H9 (cell line): ENCODE measurements at regions not wholly inside any gene's neighbourhood (a gene's known extent, or its start where the extent isn't known, plus 50 kb on each side); places are given as distances from the start of the nearest gene placed in this dataset.

ENCODE experiments used
- DNase-seq: peaks from one replicate; pipeline ENCODE4 v3.0.0-alpha.2; 2017
- H2AFZ ChIP-seq: one replicate; pipeline ENCODE4 v1.6.1; 2013; ENCODE audit warnings: mild to moderate bottlenecking, low read length, control low read depth, moderate library complexity
- H2AK5ac ChIP-seq: 2 replicates; pipeline ENCODE4 v1.6.1; 2013; ENCODE audit warnings: low read length, control low read depth, mixed read lengths; ENCODE audit not compliant: insufficient read length
- H2BK120ac ChIP-seq: one replicate; pipeline ENCODE4 v1.6.1; 2013; ENCODE audit warnings: low read depth, mild to moderate bottlenecking, low read length, control low read depth, inconsistent platforms; ENCODE audit not compliant: poor library complexity, severe bottlenecking
- H2BK12ac ChIP-seq: 2 replicates; pipeline ENCODE4 v1.6.1; 2013; ENCODE audit warnings: low read length, control low read depth, mixed read lengths, low read depth; ENCODE audit not compliant: insufficient read length
- H2BK15ac ChIP-seq: 2 replicates; pipeline ENCODE4 v1.6.1; 2013; ENCODE audit warnings: low read depth, low read length, control low read depth
- H2BK20ac ChIP-seq: one replicate; pipeline ENCODE4 v1.6.1; 2013; ENCODE audit warnings: low read depth, mild to moderate bottlenecking, low read length, control low read depth, inconsistent platforms; ENCODE audit not compliant: poor library complexity, severe bottlenecking
- H2BK5ac ChIP-seq: 2 replicates; pipeline ENCODE4 v1.6.1; 2013; ENCODE audit warnings: low read length, control low read depth, mixed read lengths; ENCODE audit not compliant: insufficient read length
- H3K14ac ChIP-seq: 2 replicates; pipeline ENCODE4 v1.6.1; 2013; ENCODE audit warnings: low read length, control low read depth; ENCODE audit not compliant: insufficient read depth
- H3K18ac ChIP-seq: 2 replicates; pipeline ENCODE4 v1.6.1; 2013; ENCODE audit warnings: low read depth, mild to moderate bottlenecking, mixed read lengths, low read length, control low read depth; ENCODE audit not compliant: insufficient read length
- H3K23ac ChIP-seq: 2 replicates; pipeline ENCODE4 v1.6.1; 2013; ENCODE audit warnings: low read length, control low read depth, mixed read lengths, low read depth; ENCODE audit not compliant: insufficient read length
- H3K23me2 ChIP-seq: 2 replicates; pipeline ENCODE4 v1.6.1; 2013; ENCODE audit warnings: low read depth, mild to moderate bottlenecking, mixed read lengths, low read length, control low read depth; ENCODE audit not compliant: insufficient read length, poor library complexity, severe bottlenecking
- H3K27ac ChIP-seq: 2 replicates; pipeline ENCODE4 v1.5.1; 2013; ENCODE audit warnings: low read length, control low read depth, mixed read lengths, low read depth; ENCODE audit not compliant: insufficient read length
- H3K27me3 ChIP-seq: 2 replicates; pipeline ENCODE4 v1.6.1; 2013; ENCODE audit warnings: low read length, control low read depth, inconsistent platforms; ENCODE audit not compliant: insufficient read depth
- H3K4ac ChIP-seq: 2 replicates; pipeline ENCODE4 v1.6.1; 2013; ENCODE audit warnings: low read depth, mild to moderate bottlenecking, control low read depth, inconsistent platforms, low read length, moderate library complexity
- H3K4me1 ChIP-seq: 2 replicates; pipeline ENCODE4 v1.6.1; 2013; ENCODE audit warnings: low read length, control low read depth, inconsistent platforms; ENCODE audit not compliant: insufficient read depth
- H3K4me2 ChIP-seq: 2 replicates; pipeline ENCODE4 v1.6.1; 2013; ENCODE audit warnings: low read length, control low read depth, mixed read lengths; ENCODE audit not compliant: insufficient read length, insufficient read depth
- H3K56ac ChIP-seq: 2 replicates; pipeline ENCODE4 v1.6.1; 2013; ENCODE audit warnings: low read depth, mild to moderate bottlenecking, mixed read lengths, low read length, control low read depth; ENCODE audit not compliant: insufficient read length
- H3K79me1 ChIP-seq: 2 replicates; pipeline ENCODE4 v1.6.1; 2013; ENCODE audit warnings: low read depth, mild to moderate bottlenecking, moderate library complexity, low read length, control low read depth, inconsistent platforms; ENCODE audit not compliant: insufficient read depth, poor library complexity, severe bottlenecking
- H3K79me2 ChIP-seq: 2 replicates; pipeline ENCODE4 v1.6.1; 2013; ENCODE audit warnings: low read length, control low read depth, inconsistent platforms; ENCODE audit not compliant: insufficient read depth
- H3K9ac ChIP-seq: 2 replicates; pipeline ENCODE4 v1.6.1; 2013; ENCODE audit warnings: low read length, control low read depth, mixed read lengths; ENCODE audit not compliant: insufficient read length; ENCODE audit errors: extremely low read depth
- H3K9me3 ChIP-seq: one replicate; pipeline ENCODE4 v1.6.1; 2013; ENCODE audit warnings: low read depth, low read length, inconsistent platforms; ENCODE audit not compliant: control insufficient read depth
- H3T11ph ChIP-seq: one replicate; pipeline ENCODE4 v1.6.1; 2013; ENCODE audit warnings: mild to moderate bottlenecking, low read length, control low read depth, inconsistent platforms
- H4K20me1 ChIP-seq: one replicate; pipeline ENCODE4 v1.6.1; 2013; ENCODE audit not compliant: control insufficient read depth, insufficient read length, insufficient read depth
- H4K5ac ChIP-seq: 2 replicates; pipeline ENCODE4 v1.6.1; 2013; ENCODE audit warnings: low read depth, mild to moderate bottlenecking, mixed read lengths, low read length, control low read depth; ENCODE audit not compliant: insufficient read length
- H4K8ac ChIP-seq: replicated peaks from 2 replicates; pipeline ENCODE4 v1.6.1; 2013; ENCODE audit warnings: low read length, control low read depth, mixed read lengths, low read depth; ENCODE audit not compliant: insufficient read length
- H4K91ac ChIP-seq: 2 replicates; pipeline ENCODE4 v1.6.1; 2013; ENCODE audit warnings: low read depth, mild to moderate bottlenecking, moderate library complexity, mixed read lengths, low read length, control low read depth; ENCODE audit not compliant: insufficient read length
- H3K27ac Mint-ChIP-seq, 3 experiments: 2 replicates in 2 of 3; 3 replicates in 1 of 3; pipeline ENCODE4 v1.8.0; 2020 to 2021; ENCODE audit warnings: mixed read lengths in 3 of 3, mild to moderate bottlenecking in 1 of 3, moderate library complexity in 1 of 3
- H3K27me3 Mint-ChIP-seq: 2 replicates; pipeline ENCODE4 v1.8.0; 2021; ENCODE audit warnings: low read depth, mild to moderate bottlenecking, moderate library complexity, mixed read lengths
- H3K36me3 Mint-ChIP-seq, 3 experiments: 2 replicates in 2 of 3; 3 replicates in 1 of 3; pipeline ENCODE4 v1.8.0; 2020 to 2021; ENCODE audit warnings: low read depth in 3 of 3, mixed read lengths in 3 of 3; ENCODE audit not compliant: insufficient read depth in 1 of 3
- H3K4me1 Mint-ChIP-seq, 2 experiments: 2 replicates each; pipeline ENCODE4 v1.8.0; 2020; ENCODE audit warnings: mixed read lengths in 2 of 2
- H3K4me3 Mint-ChIP-seq, 2 experiments: 2 replicates in 1 of 2; 3 replicates in 1 of 2; pipeline ENCODE4 v1.8.0; 2020 to 2021; ENCODE audit warnings: mild to moderate bottlenecking in 2 of 2, mixed read lengths in 2 of 2, moderate library complexity in 1 of 2
- H3K9me3 Mint-ChIP-seq, 2 experiments: 2 replicates in 1 of 2; 3 replicates in 1 of 2; pipeline ENCODE4 v1.8.0; 2020; ENCODE audit warnings: mild to moderate bottlenecking in 2 of 2, mixed read lengths in 2 of 2, moderate library complexity in 1 of 2
- CTCF ChIP-seq: fragments of 200-600 bp; sonication (generic); conservative IDR thresholded peaks from 3 replicates; pipeline ENCODE4 v1.8.0; 2021; ENCODE audit warnings: antibody characterized with exemption, mild to moderate bottlenecking
- WGBS: extraction: QIAGEN DNeasy Blood & Tissue Kit; methylation state at CpG from one replicate; pipeline ENCODE4 v1.1.7; 2013; ENCODE audit warnings: missing lambda C conversion rate, low lambda C conversion rate, mixed read lengths; ENCODE audit not compliant: insufficient read length; ENCODE audit errors: extremely low coverage; 5-methylcytosine and 5-hydroxymethylcytosine counted together

- Histone ChIP-seq H3K4ac (no peak overlapping the region), H3K27ac (no peak overlapping the region), H3K27me3 (no peaks in the 10 kb centered on the region), H4K91ac (no peak overlapping the region), H3K4me1 (no peaks in the 10 kb centered on the region), H3K9me3 (no peaks in the 10 kb centered on the region), H2AK5ac (no peak overlapping the region), H3K79me1 (no peaks in the 10 kb centered on the region), H3K9ac (no peak overlapping the region), H3K23ac (no peak overlapping the region), H3K56ac (no peak overlapping the region), H2BK12ac (no peak overlapping the region), H2BK15ac (no peak overlapping the region), H2AFZ (no peak overlapping the region), H3K79me2 (no peaks in the 10 kb centered on the region), H3K4me2 (no peak overlapping the region), H3K18ac (no peak overlapping the region), H4K5ac (no peak overlapping the region), H4K8ac (no peak overlapping the region), H4K20me1 (no peaks in the 10 kb centered on the region), H2BK5ac (no peak overlapping the region), H3T11ph (no peak overlapping the region), H3K14ac (no peak overlapping the region), H3K23me2 (no peaks in the 10 kb centered on the region), H2BK120ac (no peak overlapping the region), H2BK20ac (no peak overlapping the region)
- no peak for TF ChIP-seq CTCF
- no peak for DNase-seq
- Mint-ChIP-seq H3K4me1 (no peaks in the 10 kb centered on the region), H3K9me3 (no peaks in the 10 kb centered on the region), H3K27me3 (no peaks in the 10 kb centered on the region), H3K4me3 (no peak overlapping the region), H3K27ac (no peak overlapping the region), H3K36me3 (no peaks in the 10 kb centered on the region)
- no CpG with 5 or more reads among the region's 1 CpG for WGBS
These were observed 530.3 kb upstream of the KCNMB2 start for GRCh38 chr3:178005961-178006360.
